Natural killer cell (primary cell): ENCODE measurements at regions not wholly inside any gene's neighbourhood (a gene's known extent, or its start where the extent isn't known, plus 50 kb on each side); places are given as distances from the start of the nearest gene placed in this dataset.

Experiments used
- ATAC-seq, 3 donors: fragments of 150-1000 bp in 2 of 3; fragments of 200-7000 bp in 1 of 3; cut with Tn5 transposase; 1 replicate in 1 of 3; 2 replicates in 2 of 3; pipeline ENCODE4 v1.10.0; 2021; ENCODE audit warnings: mild to moderate bottlenecking in 2 of 3, moderate library complexity in 2 of 3
- DNase-seq, 2 donors: peaks; one replicate each; pipeline versions ENCODE4 v3.0.0 to v3.0.0-alpha.2; 2013 to 2021; ENCODE audit warnings: mixed read lengths in 1 of 2
- H3K27ac ChIP-seq: one replicate; pipeline ENCODE4 v1.5.1; 2013; ENCODE audit warnings: mild to moderate bottlenecking, low read length
- H3K27me3 ChIP-seq: one replicate; pipeline ENCODE4 v1.6.1; 2013; ENCODE audit warnings: low read length; ENCODE audit not compliant: control insufficient read depth, insufficient read depth
- H3K36me3 ChIP-seq: one replicate; pipeline ENCODE4 v1.6.1; 2013; ENCODE audit warnings: low read length; ENCODE audit not compliant: control insufficient read depth, insufficient read depth
- H3K4me1 ChIP-seq: one replicate; pipeline ENCODE4 v1.6.1; 2013; ENCODE audit warnings: low read length; ENCODE audit not compliant: control insufficient read depth, insufficient read depth
- H3K4me3 ChIP-seq: one replicate; pipeline ENCODE4 v1.5.1; 2013; ENCODE audit warnings: low read length
- H3K9me3 ChIP-seq: one replicate; pipeline ENCODE4 v1.6.1; 2013; ENCODE audit warnings: low read length; ENCODE audit not compliant: control insufficient read depth, insufficient read depth
- H3K27ac Mint-ChIP-seq, 2 donors: one replicate each; pipeline ENCODE4 v1.8.0; 2022; ENCODE audit warnings: mild to moderate bottlenecking in 2 of 2, mixed read lengths in 2 of 2, moderate library complexity in 1 of 2
- H3K27me3 Mint-ChIP-seq, 2 donors: one replicate each; pipeline ENCODE4 v1.8.0; 2022; ENCODE audit warnings: low read depth in 2 of 2, mixed read lengths in 2 of 2
- H3K36me3 Mint-ChIP-seq: one replicate; pipeline ENCODE4 v1.8.0; 2022; ENCODE audit warnings: mixed read lengths
- H3K4me1 Mint-ChIP-seq, 2 donors: one replicate each; pipeline ENCODE4 v1.8.0; 2022; ENCODE audit warnings: mixed read lengths in 2 of 2
- H3K4me3 Mint-ChIP-seq: one replicate; pipeline ENCODE4 v1.8.0; 2022; ENCODE audit warnings: mild to moderate bottlenecking, moderate library complexity, mixed read lengths
- H3K9me3 Mint-ChIP-seq, 2 donors: one replicate each; pipeline ENCODE4 v1.8.0; 2022; ENCODE audit warnings: mixed read lengths in 2 of 2
- CTCF ChIP-seq: fragments of 200-600 bp; IDR thresholded peaks from one replicate; pipeline ENCODE4 v1.8.0; 2022; ENCODE audit warnings: antibody characterized with exemption
- WGBS: methylation state at CpG from one replicate; pipeline ENCODE4 v1.1.7; 2013; ENCODE audit warnings: missing lambda C conversion rate; ENCODE audit not compliant: insufficient coverage; 5-methylcytosine and 5-hydroxymethylcytosine counted together
- intact Hi-C: fragments of 100-400 bp; cut with micrococcal nuclease; formaldehyde crosslinking; loops from one replicate; pipeline ENCODE4 v1.14.2; 2022

- 60% methylated on average over 1 of the region's 2 CpGs for WGBS
Observed at GRCh38 chr5:120354126-120354525, 110.0 kb upstream of the PRR16 start.

GRCh38 chr5:120358949-120359348, 105.2 kb upstream of the PRR16 start:
- ATAC-seq (no peak), DNase-seq (no peak)
- intact Hi-C loops, result no loop called here
- Histone ChIP-seq H3K4me3 (no peak overlapping the region), H3K9me3 (no peaks in the 10 kb centered on the region), H3K27ac (no peak overlapping the region), H3K4me1 (no peaks in the 10 kb centered on the region), H3K27me3 (no peaks in the 10 kb centered on the region), H3K36me3 (no peaks in the 10 kb centered on the region)
- Mint-ChIP-seq H3K9me3 (peaks cover 2 to 7% of the 10 kb centered on the region in 2 donors), H3K4me1 (no peaks in the 10 kb centered on the region), H3K27me3 (no peaks in the 10 kb centered on the region), H3K36me3 (no peaks in the 10 kb centered on the region), H3K27ac (no peak overlapping the region), H3K4me3 (no peak overlapping the region)
- 94% methylated on average over 3 of the region's 3 CpGs for WGBS
- no peak for TF ChIP-seq CTCF

More at GRCh38 chr5:120354126-120354525, 110.0 kb upstream of the PRR16 start:
- peaks cover 9% of the 10 kb centered on the region for H3K36me3 Mint-ChIP-seq
- H3K27ac Mint-ChIP-seq, result no peak overlapping the region
- H3K27ac ChIP-seq, result no peak overlapping the region
- H3K36me3 ChIP-seq, result no peaks in the 10 kb centered on the region
- H3K9me3 Mint-ChIP-seq, result peaks cover 7 to 17% of the 10 kb centered on the region in 2 donors
- no peaks in the 10 kb centered on the region for H3K27me3 ChIP-seq
- ATAC-seq (no peak), DNase-seq (no peak)
- no peak overlapping the region for H3K4me3 ChIP-seq
- H3K27me3 Mint-ChIP-seq, result no peaks in the 10 kb centered on the region
- H3K4me1 ChIP-seq, result no peaks in the 10 kb centered on the region
- peaks cover 8% of the 10 kb centered on the region for H3K9me3 ChIP-seq
- no peak for TF ChIP-seq CTCF
- no peaks in the 10 kb centered on the region for H3K4me1 Mint-ChIP-seq
- no peak overlapping the region for H3K4me3 Mint-ChIP-seq
- intact Hi-C loops, result no loop called here

- H3K27ac ChIP-seq, result no peak overlapping the region
- ATAC-seq, result no peak
- no peak overlapping the region for H3K4me3 Mint-ChIP-seq
Observed at GRCh38 chr5:120361941-120362340, 102.2 kb upstream of the PRR16 start.

More at GRCh38 chr5:120361941-120362340, 102.2 kb upstream of the PRR16 start:
- Histone ChIP-seq H3K27me3 (no peaks in the 10 kb centered on the region), H3K9me3 (no peaks in the 10 kb centered on the region), H3K4me1 (no peaks in the 10 kb centered on the region), H3K36me3 (no peaks in the 10 kb centered on the region), H3K4me3 (no peak overlapping the region)
- 88% methylated on average over 2 of the region's 3 CpGs for WGBS
- Mint-ChIP-seq H3K27me3 (no peaks in the 10 kb centered on the region), H3K27ac (no peak overlapping the region), H3K4me1 (no peaks in the 10 kb centered on the region), H3K9me3 (peaks cover 2 to 10% of the 10 kb centered on the region in 2 donors), H3K36me3 (no peaks in the 10 kb centered on the region)
- intact Hi-C loops, result no loop called here
- DNase-seq, result no peak
- TF ChIP-seq CTCF, result no peak
